ENCODE measurements at regions not wholly inside any gene's neighbourhood (a gene's known extent, or its start where the extent isn't known, plus 50 kb on each side); places are given as distances from the start of the nearest gene placed in this dataset.
"Not testable (repeated sequence)": the region's sequence is repeated elsewhere in the genome, so short reads cannot be mapped to it uniquely, and the experiment has no call there.

DNA sequence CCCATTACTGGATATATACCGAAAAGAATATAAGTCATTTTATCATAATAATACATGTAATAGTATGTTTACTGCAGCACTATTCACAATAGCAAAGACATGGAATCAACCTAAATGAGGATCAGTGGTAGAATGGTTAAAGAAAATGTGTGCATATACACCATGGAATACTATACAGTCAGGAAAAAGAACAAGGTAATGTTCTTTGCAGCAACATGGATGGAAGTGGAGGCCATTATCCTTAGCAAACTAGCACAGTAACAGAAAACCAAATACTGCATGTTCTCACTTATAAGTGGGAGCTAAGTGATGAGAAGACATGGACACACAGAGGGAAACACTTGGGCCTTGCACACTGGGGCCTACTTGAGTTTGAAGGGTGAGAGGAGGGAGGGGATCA lies 207.4 kb upstream of the APOOL start:
- POLR2A ChIA-PET (ENCODE audit: low non-redundant PET): no interaction called here
- no peaks in the 10 kb centered on the region for H3K9me3 ChIP-seq (ENCODE audit: low read depth, low read length, poor library complexity, severe bottlenecking)
- intact Hi-C loops (cut with micrococcal nuclease; ENCODE audit: unreplicated experiment): no loop called here
- no peaks in the 10 kb centered on the region for H3K4me1 ChIP-seq (ENCODE audit: insufficient read depth, low read length, poor library complexity, severe bottlenecking)
- H3K27ac ChIP-seq (ENCODE audit: low read depth, low read length, poor library complexity, severe bottlenecking): no peak overlapping the region
- no peaks in the 10 kb centered on the region for H3K27me3 ChIP-seq (replicated peaks; ENCODE audit: insufficient read depth, low read depth, low read length, poor library complexity)
- no peaks in the 10 kb centered on the region for H3K36me3 ChIP-seq (ENCODE audit: insufficient read depth, low read length, poor library complexity, severe bottlenecking)
- TF ChIP-seq EZH2 (IDR thresholded peaks at IDR 0.05; ENCODE audit: borderline replicate concordance, low read depth, low read length, poor library complexity, severe bottlenecking): no peak
- TF ChIP-seq, protein P1, sequence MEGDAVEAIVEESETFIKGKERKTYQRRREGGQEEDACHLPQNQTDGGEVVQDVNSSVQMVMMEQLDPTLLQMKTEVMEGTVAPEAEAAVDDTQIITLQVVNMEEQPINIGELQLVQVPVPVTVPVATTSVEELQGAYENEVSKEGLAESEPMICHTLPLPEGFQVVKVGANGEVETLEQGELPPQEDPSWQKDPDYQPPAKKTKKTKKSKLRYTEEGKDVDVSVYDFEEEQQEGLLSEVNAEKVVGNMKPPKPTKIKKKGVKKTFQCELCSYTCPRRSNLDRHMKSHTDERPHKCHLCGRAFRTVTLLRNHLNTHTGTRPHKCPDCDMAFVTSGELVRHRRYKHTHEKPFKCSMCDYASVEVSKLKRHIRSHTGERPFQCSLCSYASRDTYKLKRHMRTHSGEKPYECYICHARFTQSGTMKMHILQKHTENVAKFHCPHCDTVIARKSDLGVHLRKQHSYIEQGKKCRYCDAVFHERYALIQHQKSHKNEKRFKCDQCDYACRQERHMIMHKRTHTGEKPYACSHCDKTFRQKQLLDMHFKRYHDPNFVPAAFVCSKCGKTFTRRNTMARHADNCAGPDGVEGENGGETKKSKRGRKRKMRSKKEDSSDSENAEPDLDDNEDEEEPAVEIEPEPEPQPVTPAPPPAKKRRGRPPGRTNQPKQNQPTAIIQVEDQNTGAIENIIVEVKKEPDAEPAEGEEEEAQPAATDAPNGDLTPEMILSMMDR (conservative IDR thresholded peaks at IDR 0.05; ENCODE audit: low read depth, low read length): no peak
- CTCF ChIA-PET: no interaction called here
- BruUV-seq (replicated peaks): no TSS peak
- DNase-seq (ENCODE audit: low spot score): no peak
- no peak overlapping the region for H3K4me3 ChIP-seq (ENCODE audit: low read depth, low read length, poor library complexity, severe bottlenecking)

DNA sequence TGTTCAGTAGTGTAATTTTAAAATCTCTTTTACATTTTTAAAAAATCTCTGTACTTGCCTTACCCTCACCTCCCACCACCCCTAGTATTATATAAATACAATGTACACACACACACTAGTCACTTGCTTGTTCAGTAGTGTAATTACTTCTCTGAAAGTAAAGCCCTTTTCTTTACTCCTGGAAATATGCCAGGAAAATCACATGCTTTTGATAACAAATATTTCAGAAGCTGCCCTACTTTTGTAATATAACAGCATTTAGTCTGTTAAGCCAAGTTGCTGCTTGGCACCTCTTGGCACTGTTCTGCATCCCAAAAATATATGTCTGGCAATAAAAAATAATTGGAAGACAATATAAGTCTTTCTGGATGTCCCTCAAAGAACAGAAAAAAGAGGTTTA lies 172.8 kb upstream of the APOOL start:
- Histone ChIP-seq H3K4me3 (ENCODE audit: low read depth, low read length, poor library complexity, severe bottlenecking) (no peak overlapping the region), H3K9me3 (ENCODE audit: low read depth, low read length, poor library complexity, severe bottlenecking) (peaks cover 4% of the 10 kb centered on the region), H3K4me1 (ENCODE audit: insufficient read depth, low read length, poor library complexity, severe bottlenecking) (no peaks in the 10 kb centered on the region), H3K36me3 (ENCODE audit: insufficient read depth, low read length, poor library complexity, severe bottlenecking) (no peaks in the 10 kb centered on the region), H3K27ac (ENCODE audit: low read depth, low read length, poor library complexity, severe bottlenecking) (no peak overlapping the region), H3K27me3 (replicated peaks; ENCODE audit: insufficient read depth, low read depth, low read length, poor library complexity) (no peaks in the 10 kb centered on the region)
- DNase-seq (ENCODE audit: low spot score): no peak
- ChIA-PET POLR2A (ENCODE audit: low non-redundant PET) (no interaction called here), CTCF (no interaction called here)
- no TSS peak for BruUV-seq (replicated peaks)
- no peak for TF ChIP-seq EZH2 (IDR thresholded peaks at IDR 0.05; ENCODE audit: borderline replicate concordance, low read depth, low read length, poor library complexity, severe bottlenecking)
- TF ChIP-seq, protein P1 (conservative IDR thresholded peaks at IDR 0.05; ENCODE audit: low read depth, low read length): no peak
- intact Hi-C loops (cut with micrococcal nuclease; ENCODE audit: unreplicated experiment): no loop called here

DNA sequence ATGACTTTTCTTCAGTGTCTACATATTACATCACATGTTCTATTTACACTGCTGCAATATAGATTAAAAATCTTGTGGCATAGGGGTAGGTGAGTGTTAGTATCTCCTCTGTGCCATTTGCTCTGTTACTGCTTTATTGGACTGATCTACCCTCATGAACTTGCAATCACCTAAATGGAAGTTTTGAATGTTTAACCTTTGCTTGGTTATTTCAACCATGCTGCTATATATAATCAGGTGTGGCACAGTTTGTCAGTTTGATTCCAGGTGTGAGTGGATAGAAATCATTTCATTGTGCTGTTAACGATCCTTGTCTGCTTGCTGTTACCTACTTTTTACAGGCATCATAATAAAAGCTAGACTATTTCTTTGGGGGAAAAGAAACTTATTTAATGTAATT lies 157.1 kb upstream of the APOOL start:
- H3K27ac ChIP-seq (ENCODE audit: low read depth, low read length, poor library complexity, severe bottlenecking); H3K27me3 ChIP-seq (replicated peaks; ENCODE audit: insufficient read depth, low read depth, low read length, poor library complexity); H3K4me3 ChIP-seq (ENCODE audit: low read depth, low read length, poor library complexity, severe bottlenecking); POLR2A ChIA-PET (ENCODE audit: low non-redundant PET); BruUV-seq (replicated peaks); H3K36me3 ChIP-seq (ENCODE audit: insufficient read depth, low read length, poor library complexity, severe bottlenecking); intact Hi-C loops (cut with micrococcal nuclease; ENCODE audit: unreplicated experiment); DNase-seq (ENCODE audit: low spot score); CTCF ChIA-PET; H3K4me1 ChIP-seq (ENCODE audit: insufficient read depth, low read length, poor library complexity, severe bottlenecking); H3K9me3 ChIP-seq (ENCODE audit: low read depth, low read length, poor library complexity, severe bottlenecking): not testable (repeated sequence)

DNA sequence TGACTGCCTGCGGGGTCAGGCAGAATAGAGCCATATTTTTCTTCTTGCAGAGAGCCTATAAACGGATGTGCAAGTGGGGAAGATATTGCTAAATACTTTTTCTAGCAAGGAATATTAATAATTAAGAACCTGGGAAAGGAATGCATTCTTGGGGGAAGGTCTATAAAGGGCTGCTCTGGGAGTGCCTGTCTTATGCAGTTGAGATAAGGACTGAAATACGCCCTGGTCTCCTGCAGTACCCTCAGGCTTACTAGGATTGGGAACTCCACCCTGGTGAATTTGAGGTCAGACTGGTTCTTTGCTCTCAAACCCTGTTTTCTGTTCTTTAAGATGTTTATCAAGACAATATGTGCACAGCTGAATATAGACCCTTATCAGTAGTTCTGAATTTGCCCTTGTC lies 152.5 kb upstream of the APOOL start:
- H3K27me3 ChIP-seq (replicated peaks; ENCODE audit: insufficient read depth, low read depth, low read length, poor library complexity); CTCF ChIA-PET; H3K9me3 ChIP-seq (ENCODE audit: low read depth, low read length, poor library complexity, severe bottlenecking); H3K4me3 ChIP-seq (ENCODE audit: low read depth, low read length, poor library complexity, severe bottlenecking); intact Hi-C loops (cut with micrococcal nuclease; ENCODE audit: unreplicated experiment); BruUV-seq (replicated peaks); H3K36me3 ChIP-seq (ENCODE audit: insufficient read depth, low read length, poor library complexity, severe bottlenecking); H3K4me1 ChIP-seq (ENCODE audit: insufficient read depth, low read length, poor library complexity, severe bottlenecking); H3K27ac ChIP-seq (ENCODE audit: low read depth, low read length, poor library complexity, severe bottlenecking); POLR2A ChIA-PET (ENCODE audit: low non-redundant PET); DNase-seq (ENCODE audit: low spot score): not testable (repeated sequence)

DNA sequence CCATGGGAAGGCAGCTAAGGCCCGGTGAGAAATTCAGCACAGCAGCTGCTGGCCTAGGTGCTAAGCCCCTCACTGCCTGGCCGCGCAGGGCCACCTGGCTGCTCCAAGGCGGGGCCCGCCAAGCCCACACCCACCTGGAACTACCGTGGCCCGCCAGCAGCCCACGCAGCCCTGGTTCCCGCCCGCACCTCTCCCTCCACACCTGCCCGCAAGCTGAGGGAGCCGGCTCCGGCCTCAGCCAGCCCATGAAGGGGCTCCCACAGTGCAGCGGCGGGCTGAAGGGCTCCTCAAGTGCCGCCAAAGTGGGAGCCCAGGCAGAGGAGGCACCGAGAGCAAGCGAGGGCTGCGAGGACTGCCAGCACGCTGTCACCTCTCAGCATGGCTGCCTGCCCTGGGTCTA lies 146.9 kb upstream of the APOOL start:
- CTCF ChIA-PET; H3K36me3 ChIP-seq (ENCODE audit: insufficient read depth, low read length, poor library complexity, severe bottlenecking); H3K27ac ChIP-seq (ENCODE audit: low read depth, low read length, poor library complexity, severe bottlenecking); H3K4me1 ChIP-seq (ENCODE audit: insufficient read depth, low read length, poor library complexity, severe bottlenecking); POLR2A ChIA-PET (ENCODE audit: low non-redundant PET); H3K27me3 ChIP-seq (replicated peaks; ENCODE audit: insufficient read depth, low read depth, low read length, poor library complexity); intact Hi-C loops (cut with micrococcal nuclease; ENCODE audit: unreplicated experiment); DNase-seq (ENCODE audit: low spot score); H3K9me3 ChIP-seq (ENCODE audit: low read depth, low read length, poor library complexity, severe bottlenecking); BruUV-seq (replicated peaks); H3K4me3 ChIP-seq (ENCODE audit: low read depth, low read length, poor library complexity, severe bottlenecking): not testable (repeated sequence)

DNA sequence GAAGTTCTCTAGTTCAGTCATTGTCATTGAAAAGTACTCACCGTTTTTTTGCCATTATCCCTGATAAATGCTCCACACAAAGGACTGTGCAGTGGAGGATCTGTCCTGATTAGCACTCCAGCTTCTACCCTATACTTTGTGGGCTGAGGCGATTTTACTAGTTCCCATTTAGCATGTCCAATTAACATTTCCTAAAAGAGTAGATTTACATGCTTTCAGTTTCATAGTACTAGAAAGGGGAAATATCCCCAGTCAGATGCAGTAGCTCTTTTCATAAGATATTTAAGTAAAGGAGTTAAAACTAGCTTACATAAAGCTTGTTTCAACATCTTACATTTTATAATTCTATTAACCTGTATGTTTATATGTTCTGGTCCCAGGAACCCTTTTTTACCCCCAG lies 144.9 kb upstream of the APOOL start:
- CTCF ChIA-PET; H3K4me3 ChIP-seq (ENCODE audit: low read depth, low read length, poor library complexity, severe bottlenecking); H3K9me3 ChIP-seq (ENCODE audit: low read depth, low read length, poor library complexity, severe bottlenecking); H3K36me3 ChIP-seq (ENCODE audit: insufficient read depth, low read length, poor library complexity, severe bottlenecking); H3K4me1 ChIP-seq (ENCODE audit: insufficient read depth, low read length, poor library complexity, severe bottlenecking); POLR2A ChIA-PET (ENCODE audit: low non-redundant PET); intact Hi-C loops (cut with micrococcal nuclease; ENCODE audit: unreplicated experiment); H3K27me3 ChIP-seq (replicated peaks; ENCODE audit: insufficient read depth, low read depth, low read length, poor library complexity); DNase-seq (ENCODE audit: low spot score); BruUV-seq (replicated peaks); H3K27ac ChIP-seq (ENCODE audit: low read depth, low read length, poor library complexity, severe bottlenecking): not testable (repeated sequence)
